Vagina (tissue), 2 donors: ENCODE measurements at regions not wholly inside any gene's neighbourhood (a gene's known extent, or its start where the extent isn't known, plus 50 kb on each side); places are given as distances from the start of the nearest gene placed in this dataset.

Experiments
- DNase-seq, 2 donors: peaks; one replicate each; pipeline ENCODE4 v3.0.0-alpha.2; 2017; ENCODE audit errors: extremely low spot score in 2 of 2
- H3K27ac ChIP-seq: fragments of 200-600 bp; sonication (generic); one replicate; pipeline ENCODE4 v1.5.1; 2019
- H3K27me3 ChIP-seq: fragments of 200-600 bp; sonication (generic); one replicate; pipeline ENCODE4 v1.5.1; 2019
- H3K36me3 ChIP-seq, 2 donors: fragments of 200-600 bp; sonication (generic); one replicate each; pipeline ENCODE4 v1.5.1; 2017 to 2019
- H3K4me1 ChIP-seq: fragments of 200-600 bp; sonication (generic); one replicate; pipeline ENCODE4 v1.5.1; 2019
- H3K4me3 ChIP-seq, 2 donors: fragments of 200-600 bp; sonication (generic); 1 replicate in 1 of 2; 2 replicates in 1 of 2; pipeline ENCODE4 v1.5.1; 2016 to 2019
- H3K9me3 ChIP-seq: fragments of 200-600 bp; sonication (generic); one replicate; pipeline ENCODE4 v1.5.1; 2019
- CTCF ChIP-seq, 3 experiments: fragments of 450-650 bp in 2 of 3; fragments of 200-600 bp in 1 of 3; sonication (generic) in 1 of 3; IDR thresholded peaks; one replicate each; pipeline ENCODE4 v1.5.1; 2017 to 2019; ENCODE audit warnings: antibody characterized with exemption in 3 of 3, mild to moderate bottlenecking in 2 of 3, moderate library complexity in 2 of 3
- POLR2A ChIP-seq, 2 donors: fragments of 450-650 bp; IDR thresholded peaks; one replicate each; pipeline ENCODE4 v1.6.1; 2017; ENCODE audit warnings: antibody characterized with exemption in 2 of 2, mild to moderate bottlenecking in 2 of 2, moderate library complexity in 2 of 2
- POLR2AphosphoS5 ChIP-seq, 2 donors: sonication (generic); formaldehyde crosslinking; IDR thresholded peaks; one replicate each; pipeline ENCODE4 v1.9.0; 2017; ENCODE audit warnings: antibody characterized with exemption in 2 of 2, mild to moderate bottlenecking in 2 of 2, low read depth in 1 of 2; ENCODE audit not compliant: insufficient read depth in 1 of 2
- intact Hi-C: fragments of 100-400 bp; cut with DNase I; formaldehyde crosslinking; loops from one replicate; pipeline ENCODE4 v1.15.1; 2023

GRCh38 chr16:54511222-54511731, 224.7 kb upstream of the IRX3 start:
- no peaks in the 10 kb centered on the region for H3K36me3 ChIP-seq

GRCh38 chr16:54510685-54511221, 224.2 kb upstream of the IRX3 start:
- Histone ChIP-seq H3K27ac (no peak overlapping the region), H3K36me3 (no peaks in the 10 kb centered on the region), H3K4me1 (no peaks in the 10 kb centered on the region), H3K9me3 (no peaks in the 10 kb centered on the region), H3K27me3 (no peaks in the 10 kb centered on the region), H3K4me3 (no peak overlapping the region)
- DNase-seq = no peak
- intact Hi-C loops = no loop called here
- TF ChIP-seq CTCF (IDR thresholded peaks at IDR 0.05) = no peak
- TF ChIP-seq POLR2A (IDR thresholded peaks at IDR 0.05) = no peak
- TF ChIP-seq POLR2AphosphoS5 (IDR thresholded peaks at IDR 0.05; ENCODE audit: insufficient read depth in 1 of 2, low read depth in 1 of 2) = no peak

More at GRCh38 chr16:54511222-54511731, 224.7 kb upstream of the IRX3 start:
- Histone ChIP-seq H3K27me3 (no peaks in the 10 kb centered on the region), H3K4me1 (no peaks in the 10 kb centered on the region), H3K27ac (no peak overlapping the region), H3K9me3 (no peaks in the 10 kb centered on the region), H3K4me3 (no peak overlapping the region)
- intact Hi-C loops = no loop called here
- no peak for DNase-seq
- TF ChIP-seq CTCF (IDR thresholded peaks at IDR 0.05) (no peak), POLR2AphosphoS5 (IDR thresholded peaks at IDR 0.05; ENCODE audit: insufficient read depth in 1 of 2, low read depth in 1 of 2) (no peak), POLR2A (IDR thresholded peaks at IDR 0.05) (no peak)

GRCh38 chr16:54509456-54509855, 222.9 kb upstream of the IRX3 start:
- no peaks in the 10 kb centered on the region for H3K9me3 ChIP-seq
- no peak overlapping the region for H3K4me3 ChIP-seq
- intact Hi-C loops = no loop called here
- no peak overlapping the region for H3K27ac ChIP-seq
- no peaks in the 10 kb centered on the region for H3K4me1 ChIP-seq
- no peaks in the 10 kb centered on the region for H3K36me3 ChIP-seq
- no peaks in the 10 kb centered on the region for H3K27me3 ChIP-seq
- TF ChIP-seq POLR2AphosphoS5 (IDR thresholded peaks at IDR 0.05; ENCODE audit: insufficient read depth in 1 of 2, low read depth in 1 of 2) = no peak
- no peak for TF ChIP-seq CTCF (IDR thresholded peaks at IDR 0.05)
- TF ChIP-seq POLR2A (IDR thresholded peaks at IDR 0.05) = no peak
- DNase-seq = no peak

GRCh38 chr16:54508351-54508750, 221.8 kb upstream of the IRX3 start:
- Histone ChIP-seq H3K9me3 (no peaks in the 10 kb centered on the region), H3K27me3 (no peaks in the 10 kb centered on the region), H3K4me1 (peaks cover under 1% of the 10 kb centered on the region), H3K4me3 (no peak overlapping the region), H3K27ac (no peak overlapping the region), H3K36me3 (no peaks in the 10 kb centered on the region)
- TF ChIP-seq CTCF (IDR thresholded peaks at IDR 0.05) = no peak
- TF ChIP-seq POLR2A (IDR thresholded peaks at IDR 0.05) = no peak
- TF ChIP-seq POLR2AphosphoS5 (IDR thresholded peaks at IDR 0.05; ENCODE audit: insufficient read depth in 1 of 2, low read depth in 1 of 2) = no peak
- intact Hi-C loops = no loop called here
- no peak for DNase-seq

- intact Hi-C loops = no loop called here
- Histone ChIP-seq H3K27ac (no peak overlapping the region), H3K4me3 (no peak overlapping the region), H3K9me3 (no peaks in the 10 kb centered on the region), H3K36me3 (no peaks in the 10 kb centered on the region), H3K4me1 (peaks cover 7% of the 10 kb centered on the region), H3K27me3 (no peaks in the 10 kb centered on the region)
- TF ChIP-seq POLR2AphosphoS5 (IDR thresholded peaks at IDR 0.05; ENCODE audit: insufficient read depth in 1 of 2, low read depth in 1 of 2) = no peak
- TF ChIP-seq CTCF (IDR thresholded peaks at IDR 0.05) = no peak
- no peak for TF ChIP-seq POLR2A (IDR thresholded peaks at IDR 0.05)
- no peak for DNase-seq
Measured at GRCh38 chr16:54506741-54507500, 220.3 kb upstream of the IRX3 start.
